ENCODE measurements at regions not wholly inside any gene's neighbourhood (a gene's known extent, or its start where the extent isn't known, plus 50 kb on each side); places are given as distances from the start of the nearest gene placed in this dataset.

DNA sequence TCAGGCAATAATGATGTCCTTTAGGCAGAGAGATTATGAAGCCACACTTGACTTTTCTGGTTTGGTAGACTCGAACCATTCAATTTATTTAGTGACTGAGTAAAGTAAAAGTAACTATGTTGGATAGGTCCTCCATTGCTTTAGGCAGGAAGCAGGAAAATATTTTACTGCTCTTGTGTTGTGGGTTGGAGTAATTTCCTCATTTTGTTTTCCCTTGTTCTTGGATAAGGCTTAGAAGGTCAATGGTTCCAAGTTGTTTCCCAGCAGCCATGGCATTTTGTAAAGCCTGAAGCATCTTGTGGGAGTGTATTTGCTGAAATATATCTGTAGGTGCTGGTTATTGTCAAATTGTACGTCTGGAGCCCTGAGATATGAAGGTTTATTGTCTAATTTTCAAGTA is 161.2 kb upstream of the SLC38A2 start:
- TF ChIP-seq, protein P1, sequence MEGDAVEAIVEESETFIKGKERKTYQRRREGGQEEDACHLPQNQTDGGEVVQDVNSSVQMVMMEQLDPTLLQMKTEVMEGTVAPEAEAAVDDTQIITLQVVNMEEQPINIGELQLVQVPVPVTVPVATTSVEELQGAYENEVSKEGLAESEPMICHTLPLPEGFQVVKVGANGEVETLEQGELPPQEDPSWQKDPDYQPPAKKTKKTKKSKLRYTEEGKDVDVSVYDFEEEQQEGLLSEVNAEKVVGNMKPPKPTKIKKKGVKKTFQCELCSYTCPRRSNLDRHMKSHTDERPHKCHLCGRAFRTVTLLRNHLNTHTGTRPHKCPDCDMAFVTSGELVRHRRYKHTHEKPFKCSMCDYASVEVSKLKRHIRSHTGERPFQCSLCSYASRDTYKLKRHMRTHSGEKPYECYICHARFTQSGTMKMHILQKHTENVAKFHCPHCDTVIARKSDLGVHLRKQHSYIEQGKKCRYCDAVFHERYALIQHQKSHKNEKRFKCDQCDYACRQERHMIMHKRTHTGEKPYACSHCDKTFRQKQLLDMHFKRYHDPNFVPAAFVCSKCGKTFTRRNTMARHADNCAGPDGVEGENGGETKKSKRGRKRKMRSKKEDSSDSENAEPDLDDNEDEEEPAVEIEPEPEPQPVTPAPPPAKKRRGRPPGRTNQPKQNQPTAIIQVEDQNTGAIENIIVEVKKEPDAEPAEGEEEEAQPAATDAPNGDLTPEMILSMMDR (IDR thresholded peaks at IDR 0.05; ENCODE audit: poor library complexity, severe bottlenecking), result no peak
- TF ChIP-seq EP300 (conservative IDR thresholded peaks at IDR 0.05; ENCODE audit: poor library complexity, severe bottlenecking) (no peak), TAF1 (IDR thresholded peaks at IDR 0.05; ENCODE audit: low read depth) (no peak), EZH2 (IDR thresholded peaks at IDR 0.05; ENCODE audit: borderline replicate concordance, insufficient read depth, low read length, poor library complexity, severe bottlenecking) (no peak), POLR2AphosphoS5 (IDR thresholded peaks at IDR 0.05) (no peak), RAD21 (conservative IDR thresholded peaks at IDR 0.05) (no peak), MXI1 (conservative IDR thresholded peaks at IDR 0.05; ENCODE audit: poor library complexity, severe bottlenecking) (no peak)
- TF ChIP-seq, protein P2, sequence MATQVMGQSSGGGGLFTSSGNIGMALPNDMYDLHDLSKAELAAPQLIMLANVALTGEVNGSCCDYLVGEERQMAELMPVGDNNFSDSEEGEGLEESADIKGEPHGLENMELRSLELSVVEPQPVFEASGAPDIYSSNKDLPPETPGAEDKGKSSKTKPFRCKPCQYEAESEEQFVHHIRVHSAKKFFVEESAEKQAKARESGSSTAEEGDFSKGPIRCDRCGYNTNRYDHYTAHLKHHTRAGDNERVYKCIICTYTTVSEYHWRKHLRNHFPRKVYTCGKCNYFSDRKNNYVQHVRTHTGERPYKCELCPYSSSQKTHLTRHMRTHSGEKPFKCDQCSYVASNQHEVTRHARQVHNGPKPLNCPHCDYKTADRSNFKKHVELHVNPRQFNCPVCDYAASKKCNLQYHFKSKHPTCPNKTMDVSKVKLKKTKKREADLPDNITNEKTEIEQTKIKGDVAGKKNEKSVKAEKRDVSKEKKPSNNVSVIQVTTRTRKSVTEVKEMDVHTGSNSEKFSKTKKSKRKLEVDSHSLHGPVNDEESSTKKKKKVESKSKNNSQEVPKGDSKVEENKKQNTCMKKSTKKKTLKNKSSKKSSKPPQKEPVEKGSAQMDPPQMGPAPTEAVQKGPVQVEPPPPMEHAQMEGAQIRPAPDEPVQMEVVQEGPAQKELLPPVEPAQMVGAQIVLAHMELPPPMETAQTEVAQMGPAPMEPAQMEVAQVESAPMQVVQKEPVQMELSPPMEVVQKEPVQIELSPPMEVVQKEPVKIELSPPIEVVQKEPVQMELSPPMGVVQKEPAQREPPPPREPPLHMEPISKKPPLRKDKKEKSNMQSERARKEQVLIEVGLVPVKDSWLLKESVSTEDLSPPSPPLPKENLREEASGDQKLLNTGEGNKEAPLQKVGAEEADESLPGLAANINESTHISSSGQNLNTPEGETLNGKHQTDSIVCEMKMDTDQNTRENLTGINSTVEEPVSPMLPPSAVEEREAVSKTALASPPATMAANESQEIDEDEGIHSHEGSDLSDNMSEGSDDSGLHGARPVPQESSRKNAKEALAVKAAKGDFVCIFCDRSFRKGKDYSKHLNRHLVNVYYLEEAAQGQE (IDR thresholded peaks at IDR 0.05; ENCODE audit: borderline replicate concordance), result no peak
